H9 (cell line): ENCODE measurements at regions not wholly inside any gene's neighbourhood (a gene's known extent, or its start where the extent isn't known, plus 50 kb on each side); places are given as distances from the start of the nearest gene placed in this dataset.

ENCODE experiments used
- DNase-seq: peaks from one replicate; pipeline ENCODE4 v3.0.0-alpha.2; 2017
- H2AFZ ChIP-seq: one replicate; pipeline ENCODE4 v1.6.1; 2013; ENCODE audit warnings: mild to moderate bottlenecking, low read length, control low read depth, moderate library complexity
- H2AK5ac ChIP-seq: 2 replicates; pipeline ENCODE4 v1.6.1; 2013; ENCODE audit warnings: low read length, control low read depth, mixed read lengths; ENCODE audit not compliant: insufficient read length
- H2BK120ac ChIP-seq: one replicate; pipeline ENCODE4 v1.6.1; 2013; ENCODE audit warnings: low read depth, mild to moderate bottlenecking, low read length, control low read depth, inconsistent platforms; ENCODE audit not compliant: poor library complexity, severe bottlenecking
- H2BK12ac ChIP-seq: 2 replicates; pipeline ENCODE4 v1.6.1; 2013; ENCODE audit warnings: low read length, control low read depth, mixed read lengths, low read depth; ENCODE audit not compliant: insufficient read length
- H2BK15ac ChIP-seq: 2 replicates; pipeline ENCODE4 v1.6.1; 2013; ENCODE audit warnings: low read depth, low read length, control low read depth
- H2BK20ac ChIP-seq: one replicate; pipeline ENCODE4 v1.6.1; 2013; ENCODE audit warnings: low read depth, mild to moderate bottlenecking, low read length, control low read depth, inconsistent platforms; ENCODE audit not compliant: poor library complexity, severe bottlenecking
- H2BK5ac ChIP-seq: 2 replicates; pipeline ENCODE4 v1.6.1; 2013; ENCODE audit warnings: low read length, control low read depth, mixed read lengths; ENCODE audit not compliant: insufficient read length
- H3K14ac ChIP-seq: 2 replicates; pipeline ENCODE4 v1.6.1; 2013; ENCODE audit warnings: low read length, control low read depth; ENCODE audit not compliant: insufficient read depth
- H3K18ac ChIP-seq: 2 replicates; pipeline ENCODE4 v1.6.1; 2013; ENCODE audit warnings: low read depth, mild to moderate bottlenecking, mixed read lengths, low read length, control low read depth; ENCODE audit not compliant: insufficient read length
- H3K23ac ChIP-seq: 2 replicates; pipeline ENCODE4 v1.6.1; 2013; ENCODE audit warnings: low read length, control low read depth, mixed read lengths, low read depth; ENCODE audit not compliant: insufficient read length
- H3K23me2 ChIP-seq: 2 replicates; pipeline ENCODE4 v1.6.1; 2013; ENCODE audit warnings: low read depth, mild to moderate bottlenecking, mixed read lengths, low read length, control low read depth; ENCODE audit not compliant: insufficient read length, poor library complexity, severe bottlenecking
- H3K27ac ChIP-seq: 2 replicates; pipeline ENCODE4 v1.5.1; 2013; ENCODE audit warnings: low read length, control low read depth, mixed read lengths, low read depth; ENCODE audit not compliant: insufficient read length
- H3K27me3 ChIP-seq: 2 replicates; pipeline ENCODE4 v1.6.1; 2013; ENCODE audit warnings: low read length, control low read depth, inconsistent platforms; ENCODE audit not compliant: insufficient read depth
- H3K4ac ChIP-seq: 2 replicates; pipeline ENCODE4 v1.6.1; 2013; ENCODE audit warnings: low read depth, mild to moderate bottlenecking, control low read depth, inconsistent platforms, low read length, moderate library complexity
- H3K4me1 ChIP-seq: 2 replicates; pipeline ENCODE4 v1.6.1; 2013; ENCODE audit warnings: low read length, control low read depth, inconsistent platforms; ENCODE audit not compliant: insufficient read depth
- H3K4me2 ChIP-seq: 2 replicates; pipeline ENCODE4 v1.6.1; 2013; ENCODE audit warnings: low read length, control low read depth, mixed read lengths; ENCODE audit not compliant: insufficient read length, insufficient read depth
- H3K56ac ChIP-seq: 2 replicates; pipeline ENCODE4 v1.6.1; 2013; ENCODE audit warnings: low read depth, mild to moderate bottlenecking, mixed read lengths, low read length, control low read depth; ENCODE audit not compliant: insufficient read length
- H3K79me1 ChIP-seq: 2 replicates; pipeline ENCODE4 v1.6.1; 2013; ENCODE audit warnings: low read depth, mild to moderate bottlenecking, moderate library complexity, low read length, control low read depth, inconsistent platforms; ENCODE audit not compliant: insufficient read depth, poor library complexity, severe bottlenecking
- H3K79me2 ChIP-seq: 2 replicates; pipeline ENCODE4 v1.6.1; 2013; ENCODE audit warnings: low read length, control low read depth, inconsistent platforms; ENCODE audit not compliant: insufficient read depth
- H3K9ac ChIP-seq: 2 replicates; pipeline ENCODE4 v1.6.1; 2013; ENCODE audit warnings: low read length, control low read depth, mixed read lengths; ENCODE audit not compliant: insufficient read length; ENCODE audit errors: extremely low read depth
- H3K9me3 ChIP-seq: one replicate; pipeline ENCODE4 v1.6.1; 2013; ENCODE audit warnings: low read depth, low read length, inconsistent platforms; ENCODE audit not compliant: control insufficient read depth
- H3T11ph ChIP-seq: one replicate; pipeline ENCODE4 v1.6.1; 2013; ENCODE audit warnings: mild to moderate bottlenecking, low read length, control low read depth, inconsistent platforms
- H4K20me1 ChIP-seq: one replicate; pipeline ENCODE4 v1.6.1; 2013; ENCODE audit not compliant: control insufficient read depth, insufficient read length, insufficient read depth
- H4K5ac ChIP-seq: 2 replicates; pipeline ENCODE4 v1.6.1; 2013; ENCODE audit warnings: low read depth, mild to moderate bottlenecking, mixed read lengths, low read length, control low read depth; ENCODE audit not compliant: insufficient read length
- H4K8ac ChIP-seq: replicated peaks from 2 replicates; pipeline ENCODE4 v1.6.1; 2013; ENCODE audit warnings: low read length, control low read depth, mixed read lengths, low read depth; ENCODE audit not compliant: insufficient read length
- H4K91ac ChIP-seq: 2 replicates; pipeline ENCODE4 v1.6.1; 2013; ENCODE audit warnings: low read depth, mild to moderate bottlenecking, moderate library complexity, mixed read lengths, low read length, control low read depth; ENCODE audit not compliant: insufficient read length
- H3K27ac Mint-ChIP-seq, 3 experiments: 2 replicates in 2 of 3; 3 replicates in 1 of 3; pipeline ENCODE4 v1.8.0; 2020 to 2021; ENCODE audit warnings: mixed read lengths in 3 of 3, mild to moderate bottlenecking in 1 of 3, moderate library complexity in 1 of 3
- H3K27me3 Mint-ChIP-seq: 2 replicates; pipeline ENCODE4 v1.8.0; 2021; ENCODE audit warnings: low read depth, mild to moderate bottlenecking, moderate library complexity, mixed read lengths
- H3K36me3 Mint-ChIP-seq, 3 experiments: 2 replicates in 2 of 3; 3 replicates in 1 of 3; pipeline ENCODE4 v1.8.0; 2020 to 2021; ENCODE audit warnings: low read depth in 3 of 3, mixed read lengths in 3 of 3; ENCODE audit not compliant: insufficient read depth in 1 of 3
- H3K4me1 Mint-ChIP-seq, 2 experiments: 2 replicates each; pipeline ENCODE4 v1.8.0; 2020; ENCODE audit warnings: mixed read lengths in 2 of 2
- H3K4me3 Mint-ChIP-seq, 2 experiments: 2 replicates in 1 of 2; 3 replicates in 1 of 2; pipeline ENCODE4 v1.8.0; 2020 to 2021; ENCODE audit warnings: mild to moderate bottlenecking in 2 of 2, mixed read lengths in 2 of 2, moderate library complexity in 1 of 2
- H3K9me3 Mint-ChIP-seq, 2 experiments: 2 replicates in 1 of 2; 3 replicates in 1 of 2; pipeline ENCODE4 v1.8.0; 2020; ENCODE audit warnings: mild to moderate bottlenecking in 2 of 2, mixed read lengths in 2 of 2, moderate library complexity in 1 of 2
- WGBS: extraction: QIAGEN DNeasy Blood & Tissue Kit; methylation state at CpG from one replicate; pipeline ENCODE4 v1.1.7; 2013; ENCODE audit warnings: missing lambda C conversion rate, low lambda C conversion rate, mixed read lengths; ENCODE audit not compliant: insufficient read length; ENCODE audit errors: extremely low coverage; 5-methylcytosine and 5-hydroxymethylcytosine counted together
- TF ChIP-seq, protein P1 (sequence below): fragments of 200-600 bp; sonication (generic); conservative IDR thresholded peaks from 3 replicates; pipeline ENCODE4 v1.8.0; 2021; ENCODE audit warnings: antibody characterized with exemption, mild to moderate bottlenecking

GRCh38 chr10:64070241-64070640, 549.0 kb downstream of the REEP3 start:
- H3K4me1 Mint-ChIP-seq: peaks cover 3 to 4% of the 10 kb centered on the region in 2 experiments; a peak in 3 of 4 replicates
- Histone ChIP-seq H3K18ac (no peak overlapping the region), H2BK20ac (no peak overlapping the region), H3K23ac (no peak overlapping the region), H2BK5ac (no peak overlapping the region), H4K8ac (no peak overlapping the region), H3K4ac (no peak overlapping the region), H3K23me2 (no peaks in the 10 kb centered on the region), H3K27ac (no peak overlapping the region), H3K9me3 (no peaks in the 10 kb centered on the region), H3K79me1 (no peaks in the 10 kb centered on the region), H4K91ac (no peak overlapping the region), H3K27me3 (no peaks in the 10 kb centered on the region), H4K20me1 (no peaks in the 10 kb centered on the region), H2BK15ac (no peak overlapping the region), H2BK12ac (no peak overlapping the region), H2AK5ac (no peak overlapping the region), H3T11ph (no peak overlapping the region), H3K56ac (no peak overlapping the region), H3K4me2 (no peak overlapping the region), H3K4me1 (peaks cover 3% of the 10 kb centered on the region; the same call in 1 of the 2 replicates), H3K9ac (no peak overlapping the region), H2BK120ac (no peak overlapping the region), H3K14ac (no peak overlapping the region), H2AFZ (no peak overlapping the region), H3K79me2 (no peaks in the 10 kb centered on the region), H4K5ac (no peak overlapping the region)
- H3K9me3 Mint-ChIP-seq: no peaks in the 10 kb centered on the region
- no peaks in the 10 kb centered on the region for H3K36me3 Mint-ChIP-seq
- WGBS: no CpG with 5 or more reads among the region's 1 CpG
- TF ChIP-seq, protein P1, sequence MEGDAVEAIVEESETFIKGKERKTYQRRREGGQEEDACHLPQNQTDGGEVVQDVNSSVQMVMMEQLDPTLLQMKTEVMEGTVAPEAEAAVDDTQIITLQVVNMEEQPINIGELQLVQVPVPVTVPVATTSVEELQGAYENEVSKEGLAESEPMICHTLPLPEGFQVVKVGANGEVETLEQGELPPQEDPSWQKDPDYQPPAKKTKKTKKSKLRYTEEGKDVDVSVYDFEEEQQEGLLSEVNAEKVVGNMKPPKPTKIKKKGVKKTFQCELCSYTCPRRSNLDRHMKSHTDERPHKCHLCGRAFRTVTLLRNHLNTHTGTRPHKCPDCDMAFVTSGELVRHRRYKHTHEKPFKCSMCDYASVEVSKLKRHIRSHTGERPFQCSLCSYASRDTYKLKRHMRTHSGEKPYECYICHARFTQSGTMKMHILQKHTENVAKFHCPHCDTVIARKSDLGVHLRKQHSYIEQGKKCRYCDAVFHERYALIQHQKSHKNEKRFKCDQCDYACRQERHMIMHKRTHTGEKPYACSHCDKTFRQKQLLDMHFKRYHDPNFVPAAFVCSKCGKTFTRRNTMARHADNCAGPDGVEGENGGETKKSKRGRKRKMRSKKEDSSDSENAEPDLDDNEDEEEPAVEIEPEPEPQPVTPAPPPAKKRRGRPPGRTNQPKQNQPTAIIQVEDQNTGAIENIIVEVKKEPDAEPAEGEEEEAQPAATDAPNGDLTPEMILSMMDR: no peak
- no peak for DNase-seq
- no peak overlapping the region for H3K27ac Mint-ChIP-seq
- H3K27me3 Mint-ChIP-seq: no peaks in the 10 kb centered on the region
- H3K4me3 Mint-ChIP-seq: no peak overlapping the region
